K562 (cell line): ENCODE measurements at regions not wholly inside any gene's neighbourhood (a gene's known extent, or its start where the extent isn't known, plus 50 kb on each side); places are given as distances from the start of the nearest gene placed in this dataset.

Experiments used
- ATAC-seq: fragments of 200-7000 bp; cut with Tn5 transposase; 3 replicates; pipeline ENCODE4 v1.9.1; 2020; ENCODE audit warnings: moderate library complexity
- BruUV-seq: library from RNA; stranded (reverse); fragments of 400-500 nt; replicated peaks from 2 replicates; lab custom pipeline; 2021; lab: Mats Ljungman, UMichigan
- CTCF ChIA-PET: fragments of 300-600 bp; formaldehyde crosslinking; extraction: SDS; loops from one replicate; lab custom pipeline; 2021; ENCODE audit warnings: low intra/inter-chr PET ratio; lab: Yijun Ruan, JAX
- POLR2A ChIA-PET: fragments of 300-600, 350-650 bp; sonication (Branson Sonifier 250); formaldehyde crosslinking; extraction: SDS; loops from one replicate; lab custom pipeline; 2021; ENCODE audit warnings: antibody characterized with exemption, inconsistent platforms; lab: Yijun Ruan, JAX
- DNase-seq, 4 experiments: peaks; one replicate each; pipeline versions ENCODE4 v3.0.0 to v3.0.0-alpha.2; 2011 to 2018; ENCODE audit warnings: low spot score in 3 of 4, mixed read lengths in 3 of 4; ENCODE audit errors: extremely low read depth in 1 of 4
- FAIRE-seq: peaks from 2 replicates; lab custom pipeline; 2011; peaks lifted over from hg19 to GRCh38; lab: Jason Lieb, UNC
- H2AFZ ChIP-seq: 2 replicates; pipeline ENCODE4 v1.6.0; 2011; ENCODE audit warnings: low read depth, low read length, control low read depth, inconsistent platforms
- H3K27ac ChIP-seq: fragments of 200-600 bp; 3 replicates; pipeline ENCODE4 v1.8.0; 2011; ENCODE audit warnings: low read depth, mild to moderate bottlenecking, control low read depth, inconsistent platforms, low read length, moderate library complexity, mixed read lengths; ENCODE audit errors: extremely low read depth
- H3K27me3 ChIP-seq, 2 experiments: fragments of 300-600 bp in 1 of 2; 2 replicates in 1 of 2; 3 replicates in 1 of 2; pipeline versions ENCODE4 v1.6.0 to v1.8.0; 2011; ENCODE audit warnings: inconsistent platforms in 2 of 2, low read length in 2 of 2, mild to moderate bottlenecking in 1 of 2, mixed read lengths in 1 of 2, moderate library complexity in 1 of 2; ENCODE audit not compliant: control insufficient read depth in 2 of 2, insufficient read depth in 2 of 2
- H3K36me3 ChIP-seq: fragments of 300-600 bp; 3 replicates; pipeline ENCODE4 v1.8.0; 2011; ENCODE audit warnings: mild to moderate bottlenecking, low read length, inconsistent platforms; ENCODE audit not compliant: control insufficient read depth, insufficient read depth
- H3K4me1 ChIP-seq, 2 experiments: fragments of 200-600 bp in 1 of 2; replicated peaks in 1 of 2; 2 replicates in 1 of 2; 3 replicates in 1 of 2; pipeline versions ENCODE4 v1.5.1 to v1.8.0; 2011; ENCODE audit warnings: inconsistent platforms in 2 of 2, low read length in 2 of 2, mild to moderate bottlenecking in 1 of 2, mixed read lengths in 1 of 2, moderate library complexity in 1 of 2; ENCODE audit not compliant: control insufficient read depth in 2 of 2, insufficient read depth in 2 of 2
- H3K4me2 ChIP-seq: 2 replicates; pipeline ENCODE4 v1.6.1; 2011; ENCODE audit warnings: low read length, control low read depth, inconsistent platforms, mixed read lengths; ENCODE audit not compliant: insufficient read depth
- H3K4me3 ChIP-seq: fragments of 200-600 bp; sonication (generic), shearing (Covaris generic); 2 replicates; pipeline ENCODE4 v1.5.1; 2016; ENCODE audit warnings: control low read depth, inconsistent platforms
- H3K79me2 ChIP-seq: fragments of 200-600 bp; 3 replicates; pipeline ENCODE4 v1.8.0; 2011; ENCODE audit warnings: low read length, inconsistent platforms; ENCODE audit not compliant: control insufficient read depth, insufficient read depth
- H3K9ac ChIP-seq, 2 experiments: 2 replicates each; pipeline versions ENCODE4 v1.6.0 to v1.6.1; 2011; ENCODE audit warnings: low read depth in 2 of 2, low read length in 2 of 2, control low read depth in 1 of 2, inconsistent platforms in 1 of 2, mild to moderate bottlenecking in 1 of 2, mixed read lengths in 1 of 2; ENCODE audit not compliant: insufficient read depth in 1 of 2
- H3K9me1 ChIP-seq: one replicate; pipeline ENCODE4 v1.6.0; 2011; ENCODE audit warnings: inconsistent platforms, mild to moderate bottlenecking, low read length, moderate library complexity; ENCODE audit not compliant: control insufficient read depth, insufficient read depth
- H3K9me3 ChIP-seq: replicated peaks from 2 replicates; pipeline ENCODE4 v1.5.1; 2011; ENCODE audit warnings: low read depth, low read length, inconsistent platforms; ENCODE audit not compliant: control insufficient read depth, insufficient read depth
- H4K20me1 ChIP-seq: replicated peaks from 2 replicates; pipeline ENCODE4 v1.6.1; 2011; ENCODE audit warnings: low read length, inconsistent platforms, mixed read lengths; ENCODE audit not compliant: control insufficient read depth, insufficient read depth
- BRD4 ChIP-seq: fragments of 200-600 bp; sonication (generic); IDR thresholded peaks from 2 replicates; pipeline ENCODE4 v1.6.1; 2017; ENCODE audit warnings: inconsistent platforms
- IRF9 ChIP-seq: fragments of 450-650 bp; IDR thresholded peaks from 2 replicates; pipeline ENCODE4 v1.6.1; 2016; ENCODE audit warnings: missing biosample characterization, missing genetic modification characterization
- THRAP3 ChIP-seq: fragments of 450-650 bp; IDR thresholded peaks from 2 replicates; pipeline ENCODE4 v1.6.1; 2016; ENCODE audit warnings: mild to moderate bottlenecking, inconsistent platforms, borderline replicate concordance
- ZMIZ1 ChIP-seq, 2 experiments: fragments of 150-350 bp in 1 of 2; IDR thresholded peaks; 2 replicates each; pipeline ENCODE4 v1.6.1; 2012 to 2016; ENCODE audit warnings: low read depth in 2 of 2, low read length in 2 of 2, mild to moderate bottlenecking in 1 of 2, moderate library complexity in 1 of 2
- ZNF174 ChIP-seq: fragments of 250-450 bp; sonication (Bioruptor Pico); IDR thresholded peaks from 2 replicates; pipeline ENCODE4 v1.4.0; 2020; ENCODE audit warnings: mild to moderate bottlenecking
- ZNF41 ChIP-seq: fragments of 250-450 bp; sonication (Bioruptor Pico); conservative IDR thresholded peaks from 2 replicates; pipeline ENCODE4 v1.4.0; 2020; ENCODE audit warnings: mild to moderate bottlenecking
- ZNF639 ChIP-seq, 2 experiments: fragments of 200-800 bp in 1 of 2; sonication (Bioruptor generic) in 1 of 2; sonication (generic) in 1 of 2; formaldehyde crosslinking in 1 of 2; IDR thresholded peaks in 1 of 2; conservative IDR thresholded peaks in 1 of 2; 2 replicates each; pipeline versions ENCODE4 v1.5.0 to v1.6.1; 2016 to 2020; ENCODE audit warnings: missing compliant biosample characterization in 1 of 2, missing genetic modification characterization in 1 of 2, missing genetic modification reagents in 1 of 2
- ZNF699 ChIP-seq: fragments of 250-450 bp; sonication (Bioruptor Pico); IDR thresholded peaks from 2 replicates; pipeline ENCODE4 v1.8.0; 2021; ENCODE audit warnings: mild to moderate bottlenecking, moderate library complexity; ENCODE audit not compliant: insufficient replicate concordance
- WGBS: fragments of 100-300 bp; shearing (Covaris generic); methylation state at CpG from one replicate; pipeline ENCODE4 v1.1.6; 2016; ENCODE audit warnings: low coverage, mixed read lengths; ENCODE audit not compliant: insufficient coverage; ENCODE audit errors: missing lambda C conversion rate; 5-methylcytosine and 5-hydroxymethylcytosine counted together
- in situ Hi-C: fragments of 300-500 bp; cut with MboI; formaldehyde crosslinking; loops from 4 replicates; pipeline ENCODE4 v1.15.0; 2018; ENCODE audit warnings: inconsistent platforms, mixed read lengths
- intact Hi-C: fragments of 100-400 bp; cut with micrococcal nuclease; formaldehyde crosslinking; loops from 2 replicates; pipeline ENCODE4 v1.14.2; 2022

- TF ChIP-seq IRF9 (no peak), ZNF699 (CRISPR knock-in tag) (no peak)
Observed at GRCh38 chr13:104968876-104969275, 1566.6 kb downstream of the EFNB2 start (continued).

GRCh38 chr13:104967836-104968630 lies 1567.4 kb downstream of the EFNB2 start:
- no TSS peak for BruUV-seq

More at GRCh38 chr13:104967836-104968630, 1567.4 kb downstream of the EFNB2 start:
- FAIRE-seq, result no peak
- Histone ChIP-seq H4K20me1 (no peaks in the 10 kb centered on the region), H3K27me3 (no peaks in the 10 kb centered on the region), H3K9ac (no peak overlapping the region), H3K36me3 (no peaks in the 10 kb centered on the region), H3K4me2 (no peak overlapping the region), H2AFZ (no peak overlapping the region), H3K27ac (no peak overlapping the region), H3K79me2 (no peaks in the 10 kb centered on the region), H3K4me3 (no peak overlapping the region), H3K4me1 (no peaks in the 10 kb centered on the region), H3K9me3 (no peaks in the 10 kb centered on the region)
- in situ Hi-C loops (no loop called here), intact Hi-C loops (no loop called here)
- DNase-seq, result no peak
- WGBS, result 1% methylated on average over 9 of the region's 9 CpGs
- POLR2A ChIA-PET, result no interaction called here
- CTCF ChIA-PET, result no interaction called here
- no peak for ATAC-seq
- TF ChIP-seq ZNF41 (CRISPR knock-in tag) (no peak), ZNF639 (CRISPR knock-in tag; conservative IDR thresholded peaks at IDR 0.05 in 1 of 2, IDR thresholded peaks at IDR 0.05 in 1 of 2) (no peak), THRAP3 (no peak), ZMIZ1 (IDR thresholded peaks at IDR 0.05; ENCODE audit: low read depth in 2 of 2, low read length in 2 of 2) (no peak), BRD4 (no peak), ZNF174 (no peak)
- TF ChIP-seq, all 486 proteins: peak for 0
- H3K9me1 ChIP-seq, result no peaks in the 10 kb centered on the region
